ENCODE measurements at regions not wholly inside any gene's neighbourhood (a gene's known extent, or its start where the extent isn't known, plus 50 kb on each side); places are given as distances from the start of the nearest gene placed in this dataset.
"Not testable (repeated sequence)": the region's sequence is repeated elsewhere in the genome, so short reads cannot be mapped to it uniquely, and the experiment has no call there.

DNA sequence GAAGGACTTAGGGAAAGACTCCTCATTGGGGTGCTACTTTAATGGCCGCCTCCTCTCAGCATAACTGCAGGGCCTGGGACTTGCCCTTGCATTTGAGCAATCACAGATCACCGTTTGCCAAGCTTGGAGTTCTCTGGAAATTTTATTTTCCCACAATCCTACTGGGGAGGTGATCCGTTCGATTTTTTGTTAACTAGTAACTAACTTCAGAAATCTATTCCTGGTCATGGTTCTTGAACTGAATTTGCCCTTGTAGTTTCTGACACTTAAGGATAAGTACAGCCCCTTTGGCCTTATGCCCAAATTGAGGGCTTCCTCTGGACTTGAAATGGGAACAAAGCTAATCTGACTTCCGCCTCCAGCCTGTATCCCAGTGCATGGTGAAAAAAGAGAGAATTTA is 60.5 kb upstream of the ST3GAL5 start:
- TF ChIP-seq, protein P1, sequence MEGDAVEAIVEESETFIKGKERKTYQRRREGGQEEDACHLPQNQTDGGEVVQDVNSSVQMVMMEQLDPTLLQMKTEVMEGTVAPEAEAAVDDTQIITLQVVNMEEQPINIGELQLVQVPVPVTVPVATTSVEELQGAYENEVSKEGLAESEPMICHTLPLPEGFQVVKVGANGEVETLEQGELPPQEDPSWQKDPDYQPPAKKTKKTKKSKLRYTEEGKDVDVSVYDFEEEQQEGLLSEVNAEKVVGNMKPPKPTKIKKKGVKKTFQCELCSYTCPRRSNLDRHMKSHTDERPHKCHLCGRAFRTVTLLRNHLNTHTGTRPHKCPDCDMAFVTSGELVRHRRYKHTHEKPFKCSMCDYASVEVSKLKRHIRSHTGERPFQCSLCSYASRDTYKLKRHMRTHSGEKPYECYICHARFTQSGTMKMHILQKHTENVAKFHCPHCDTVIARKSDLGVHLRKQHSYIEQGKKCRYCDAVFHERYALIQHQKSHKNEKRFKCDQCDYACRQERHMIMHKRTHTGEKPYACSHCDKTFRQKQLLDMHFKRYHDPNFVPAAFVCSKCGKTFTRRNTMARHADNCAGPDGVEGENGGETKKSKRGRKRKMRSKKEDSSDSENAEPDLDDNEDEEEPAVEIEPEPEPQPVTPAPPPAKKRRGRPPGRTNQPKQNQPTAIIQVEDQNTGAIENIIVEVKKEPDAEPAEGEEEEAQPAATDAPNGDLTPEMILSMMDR (IDR thresholded peaks at IDR 0.05; ENCODE audit: unreplicated experiment) = no peak
- DNase-seq (ENCODE audit: low spot score in 2 of 2, unreplicated experiment in 2 of 2) = no peak

DNA sequence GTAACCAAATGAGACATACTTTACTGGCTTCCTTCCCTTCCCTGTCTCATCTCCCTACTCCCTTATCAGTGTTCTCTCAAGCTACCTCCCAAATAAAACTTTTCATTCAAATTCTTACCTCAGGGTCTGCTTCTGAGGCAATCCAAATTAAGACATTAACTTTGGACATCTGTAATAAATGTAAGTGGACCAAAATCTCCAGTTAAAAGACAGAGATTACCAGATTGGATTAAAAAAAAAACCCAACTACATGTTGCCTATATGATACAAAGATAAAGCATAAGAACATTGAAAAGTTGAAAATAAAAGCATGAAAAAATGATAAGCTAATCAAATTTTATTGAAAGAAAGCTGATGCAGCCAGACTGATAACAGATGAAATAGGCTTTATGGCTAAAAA is 58.8 kb upstream of the ST3GAL5 start:
- no peak overlapping the region for H3K27ac Mint-ChIP-seq
- H3K9me3 Mint-ChIP-seq = peaks cover 43% of the 10 kb centered on the region
- peaks cover 3% of the 10 kb centered on the region for H3K36me3 Mint-ChIP-seq
- H3K27me3 Mint-ChIP-seq (ENCODE audit: low read depth) = no peaks in the 10 kb centered on the region
- peaks cover 1% of the 10 kb centered on the region for H3K4me1 Mint-ChIP-seq
- no peak overlapping the region for H3K4me3 Mint-ChIP-seq
- DNase-seq (ENCODE audit: low spot score in 2 of 2, unreplicated experiment in 2 of 2) = no peak
- TF ChIP-seq, protein P1 (IDR thresholded peaks at IDR 0.05; ENCODE audit: unreplicated experiment) = no peak

More for the DNA sequence above, 60.5 kb upstream of the ST3GAL5 start:
- Mint-ChIP-seq H3K4me3 (no peak overlapping the region), H3K27me3 (ENCODE audit: low read depth) (no peaks in the 10 kb centered on the region), H3K4me1 (peaks cover 8% of the 10 kb centered on the region), H3K9me3 (peaks cover 27% of the 10 kb centered on the region), H3K36me3 (no peaks in the 10 kb centered on the region), H3K27ac (no peak overlapping the region)

- Mint-ChIP-seq H3K4me1 (no peaks in the 10 kb centered on the region), H3K27ac (no peak overlapping the region)
- TF ChIP-seq, protein P1 (IDR thresholded peaks at IDR 0.05; ENCODE audit: unreplicated experiment) = no peak
Observed at GRCh38 chr2:85945586-85945985, 56.8 kb upstream of the ST3GAL5 start.

DNA sequence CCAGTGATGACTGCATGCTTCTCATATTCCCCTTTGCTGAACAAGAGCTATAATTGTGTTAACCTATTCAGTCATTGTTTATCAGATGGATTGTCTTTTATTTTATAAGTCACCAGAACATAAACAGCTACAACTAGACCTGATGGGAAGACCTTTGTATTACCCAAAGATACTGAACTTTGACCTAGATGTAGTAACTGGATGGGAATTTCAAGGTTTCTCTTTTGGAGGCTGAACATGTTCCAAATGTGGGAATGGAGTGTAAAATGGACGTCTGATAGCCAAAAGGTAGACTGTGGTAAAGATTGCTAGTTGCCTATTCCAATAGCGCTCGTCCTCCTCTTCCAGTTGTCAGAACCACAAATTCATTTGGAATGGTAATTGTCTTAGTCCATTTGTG is 56.4 kb upstream of the ST3GAL5 start:
- Mint-ChIP-seq H3K36me3 (peaks cover 3% of the 10 kb centered on the region), H3K4me1 (no peaks in the 10 kb centered on the region), H3K27me3 (ENCODE audit: low read depth) (no peaks in the 10 kb centered on the region), H3K27ac (no peak overlapping the region), H3K4me3 (no peak overlapping the region), H3K9me3 (peaks cover 56% of the 10 kb centered on the region)
- TF ChIP-seq, protein P1 (IDR thresholded peaks at IDR 0.05; ENCODE audit: unreplicated experiment) = no peak
- DNase-seq (ENCODE audit: low spot score in 2 of 2, unreplicated experiment in 2 of 2) = no peak

More at GRCh38 chr2:85945586-85945985, 56.8 kb upstream of the ST3GAL5 start:
- Mint-ChIP-seq H3K36me3 (peaks cover 3% of the 10 kb centered on the region), H3K4me3 (no peak overlapping the region), H3K27me3 (ENCODE audit: low read depth) (no peaks in the 10 kb centered on the region), H3K9me3 (peaks cover 56% of the 10 kb centered on the region)
- DNase-seq (ENCODE audit: low spot score in 2 of 2, unreplicated experiment in 2 of 2) = no peak

DNA sequence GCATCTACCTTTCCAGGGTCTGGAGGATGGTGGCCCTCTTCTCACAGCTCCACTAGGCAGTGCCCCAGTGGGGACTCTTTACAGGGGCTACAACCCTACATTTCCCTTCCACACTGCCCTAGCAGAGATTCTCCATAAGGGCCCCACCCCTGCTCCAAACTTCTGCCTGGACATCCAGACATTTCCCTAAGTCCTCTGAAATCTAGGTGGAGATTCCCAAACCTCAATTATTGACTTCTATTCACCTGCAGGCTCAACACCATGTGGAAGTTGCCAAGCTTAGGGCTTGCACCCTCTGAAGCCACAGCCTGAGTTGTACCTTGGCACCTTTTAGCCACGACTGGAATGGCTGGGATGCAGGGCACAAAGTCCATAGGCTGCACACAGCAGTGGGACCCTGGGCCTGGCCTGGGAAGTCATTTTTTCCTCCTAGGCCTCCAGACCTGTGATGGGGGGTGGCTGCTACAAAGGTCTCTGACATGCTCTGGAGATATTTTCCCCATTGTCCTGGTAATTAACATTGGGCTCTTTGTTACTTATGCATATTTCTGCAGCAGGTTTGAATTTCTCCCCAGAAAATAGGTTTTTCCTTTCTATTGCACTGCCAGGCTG is 53.7 kb upstream of the ST3GAL5 start:
- Mint-ChIP-seq H3K27me3 (ENCODE audit: low read depth) (no peaks in the 10 kb centered on the region), H3K4me1 (peaks cover 7% of the 10 kb centered on the region), H3K36me3 (peaks cover 3% of the 10 kb centered on the region), H3K4me3 (no peak overlapping the region), H3K27ac (no peak overlapping the region), H3K9me3 (peaks cover 47% of the 10 kb centered on the region)
- DNase-seq (ENCODE audit: low spot score in 2 of 2, unreplicated experiment in 2 of 2) = no peak
- TF ChIP-seq, protein P1 (IDR thresholded peaks at IDR 0.05; ENCODE audit: unreplicated experiment) = no peak

- DNase-seq (ENCODE audit: low spot score in 2 of 2, unreplicated experiment in 2 of 2); H3K4me1 Mint-ChIP-seq; H3K36me3 Mint-ChIP-seq; H3K4me3 Mint-ChIP-seq; H3K27ac Mint-ChIP-seq; H3K27me3 Mint-ChIP-seq (ENCODE audit: low read depth): not testable (repeated sequence)
- H3K9me3 Mint-ChIP-seq = peaks cover 39% of the 10 kb centered on the region
Observed at GRCh38 chr2:85941490-85941889, 52.7 kb upstream of the ST3GAL5 start.

Data from mesothelial cell of epicardium (in vitro differentiated cells).